SU-DHL-6 (cell line): ENCODE measurements at regions not wholly inside any gene's neighbourhood (a gene's known extent, or its start where the extent isn't known, plus 50 kb on each side); places are given as distances from the start of the nearest gene placed in this dataset.

Experiments
- EZH2phosphoT487 ChIP-seq: fragments of 200-600 bp; sonication (generic), shearing (Covaris generic); conservative IDR thresholded peaks from 2 replicates; pipeline ENCODE4 v1.6.1; 2018; ENCODE audit warnings: mild to moderate bottlenecking, antibody characterized with exemption, low read length, moderate library complexity, mixed read lengths
- TF ChIP-seq, protein P1 (sequence below): fragments of 200-600 bp; sonication (generic); IDR thresholded peaks from one replicate; pipeline ENCODE4 v1.5.1; 2017; ENCODE audit warnings: antibody characterized with exemption, mild to moderate bottlenecking, low read length, moderate library complexity; ENCODE audit not compliant: insufficient read depth, poor library complexity, severe bottlenecking

DNA sequence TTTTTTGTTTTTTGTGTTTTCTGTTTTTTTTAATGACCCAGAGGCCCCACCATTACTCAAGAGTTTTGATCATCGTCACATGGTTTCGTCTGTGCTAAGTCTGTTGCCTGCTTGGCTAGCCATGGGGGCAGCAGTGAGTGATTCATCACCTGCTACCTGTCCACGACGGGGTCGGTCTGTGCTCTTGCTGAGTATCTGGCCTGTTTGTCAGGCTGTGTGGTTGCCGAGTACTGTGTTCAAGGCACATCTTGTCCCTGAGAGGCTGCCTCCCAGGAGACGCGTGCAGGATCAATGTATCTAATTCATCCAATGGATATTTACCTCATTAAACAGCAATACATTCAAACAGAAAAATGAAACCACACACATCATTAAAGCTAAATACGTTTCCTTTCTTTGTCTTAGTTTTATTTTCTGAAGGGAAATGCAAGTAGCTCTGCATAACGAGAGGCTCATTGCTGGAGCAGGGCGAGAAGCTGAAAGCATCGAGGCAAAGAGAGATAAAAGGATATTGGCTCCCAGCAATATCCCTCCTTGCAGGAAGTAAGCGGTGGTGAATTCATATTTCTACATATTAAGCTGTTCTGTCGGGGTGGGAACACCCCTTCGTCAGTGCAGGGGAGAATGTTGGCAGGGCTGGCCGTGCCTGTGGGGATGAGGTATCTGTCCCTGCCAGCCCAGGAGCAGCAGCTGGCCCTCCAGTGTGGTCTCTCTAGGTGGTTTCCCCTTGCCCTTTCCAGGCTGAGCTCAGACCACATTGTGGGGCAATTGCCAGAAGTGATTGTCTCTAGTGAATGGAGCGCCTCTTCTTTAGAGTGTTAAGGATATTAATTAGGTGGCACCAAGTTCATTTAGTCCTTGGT is 166.2 kb upstream of the ASIC2 start:
- TF ChIP-seq, protein P1, sequence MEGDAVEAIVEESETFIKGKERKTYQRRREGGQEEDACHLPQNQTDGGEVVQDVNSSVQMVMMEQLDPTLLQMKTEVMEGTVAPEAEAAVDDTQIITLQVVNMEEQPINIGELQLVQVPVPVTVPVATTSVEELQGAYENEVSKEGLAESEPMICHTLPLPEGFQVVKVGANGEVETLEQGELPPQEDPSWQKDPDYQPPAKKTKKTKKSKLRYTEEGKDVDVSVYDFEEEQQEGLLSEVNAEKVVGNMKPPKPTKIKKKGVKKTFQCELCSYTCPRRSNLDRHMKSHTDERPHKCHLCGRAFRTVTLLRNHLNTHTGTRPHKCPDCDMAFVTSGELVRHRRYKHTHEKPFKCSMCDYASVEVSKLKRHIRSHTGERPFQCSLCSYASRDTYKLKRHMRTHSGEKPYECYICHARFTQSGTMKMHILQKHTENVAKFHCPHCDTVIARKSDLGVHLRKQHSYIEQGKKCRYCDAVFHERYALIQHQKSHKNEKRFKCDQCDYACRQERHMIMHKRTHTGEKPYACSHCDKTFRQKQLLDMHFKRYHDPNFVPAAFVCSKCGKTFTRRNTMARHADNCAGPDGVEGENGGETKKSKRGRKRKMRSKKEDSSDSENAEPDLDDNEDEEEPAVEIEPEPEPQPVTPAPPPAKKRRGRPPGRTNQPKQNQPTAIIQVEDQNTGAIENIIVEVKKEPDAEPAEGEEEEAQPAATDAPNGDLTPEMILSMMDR = no peak
- TF ChIP-seq EZH2phosphoT487 = no peak
